HepG2 (cell line): ENCODE measurements at regions not wholly inside any gene's neighbourhood (a gene's known extent, or its start where the extent isn't known, plus 50 kb on each side); places are given as distances from the start of the nearest gene placed in this dataset.

Source experiments
- ATAC-seq: fragments of 200-7000 bp; cut with Tn5 transposase; 3 replicates; pipeline ENCODE4 v1.9.1; 2020; ENCODE audit warnings: mild to moderate bottlenecking, moderate library complexity
- BruUV-seq: library from RNA; stranded (reverse); fragments of 400-500 nt; replicated peaks from 2 replicates; lab custom pipeline; 2021; lab: Mats Ljungman, UMichigan
- CTCF ChIA-PET: fragments of 300-600 bp; formaldehyde crosslinking; extraction: SDS; loops from one replicate; lab custom pipeline; 2021; ENCODE audit warnings: low total read pairs, inconsistent platforms, low intra/inter-chr PET ratio; lab: Yijun Ruan, JAX
- POLR2A ChIA-PET: fragments of 350-600 bp; sonication (Branson Sonifier 250); formaldehyde crosslinking; loops from one replicate; lab custom pipeline; 2020; ENCODE audit warnings: antibody characterized with exemption, inconsistent platforms; lab: Yijun Ruan, JAX
- DNase-seq: peaks from one replicate; pipeline ENCODE4 v3.0.0-alpha.2; 2015; ENCODE audit warnings: low spot score
- FAIRE-seq: peaks from 3 replicates; lab custom pipeline; 2011; peaks lifted over from hg19 to GRCh38; lab: Jason Lieb, UNC
- H2AFZ ChIP-seq: one replicate; pipeline ENCODE4 v1.6.1; 2011; ENCODE audit warnings: low read length, inconsistent platforms
- H3K27ac ChIP-seq: fragments of 300-600 bp; 3 replicates; pipeline ENCODE4 v1.8.0; 2011; ENCODE audit warnings: mixed run types, mild to moderate bottlenecking, mixed read lengths, low read length, inconsistent platforms; ENCODE audit not compliant: insufficient read depth; ENCODE audit errors: extremely low read length
- H3K27me3 ChIP-seq, 2 experiments: fragments of 200-600 bp in 1 of 2; 2 replicates in 1 of 2; 3 replicates in 1 of 2; pipeline versions ENCODE4 v1.6.0 to v1.8.0; 2011; ENCODE audit warnings: low read length in 2 of 2, mild to moderate bottlenecking in 2 of 2, moderate library complexity in 2 of 2, inconsistent platforms in 1 of 2; ENCODE audit not compliant: insufficient read depth in 2 of 2, control insufficient read depth in 1 of 2
- H3K36me3 ChIP-seq, 2 experiments: fragments of 200-600 bp in 1 of 2; replicated peaks in 1 of 2; 2 replicates in 1 of 2; 3 replicates in 1 of 2; pipeline versions ENCODE4 v1.5.1 to v1.8.0; 2011; ENCODE audit warnings: low read length in 2 of 2, inconsistent platforms in 1 of 2; ENCODE audit not compliant: insufficient read depth in 2 of 2, control insufficient read depth in 1 of 2
- H3K4me1 ChIP-seq: 2 replicates; pipeline ENCODE4 v1.5.1; 2012; ENCODE audit warnings: low read length, inconsistent platforms; ENCODE audit not compliant: insufficient read depth
- H3K4me2 ChIP-seq: 2 replicates; pipeline ENCODE4 v1.6.0; 2011; ENCODE audit warnings: low read depth, low read length, inconsistent platforms
- H3K4me3 ChIP-seq, 3 experiments: fragments of 200-600 bp in 1 of 3; sonication (generic), shearing (Covaris generic) in 1 of 3; replicated peaks in 1 of 3; 2 replicates each; pipeline ENCODE4 v1.5.1; 2011 to 2016; ENCODE audit warnings: low read length in 3 of 3, inconsistent platforms in 2 of 3, low read depth in 2 of 3, mild to moderate bottlenecking in 2 of 3, control low read depth in 1 of 3, mixed read lengths in 1 of 3; ENCODE audit not compliant: insufficient read depth in 1 of 3
- H3K79me2 ChIP-seq: one replicate; pipeline ENCODE4 v1.6.1; 2011; ENCODE audit warnings: low read length, inconsistent platforms; ENCODE audit not compliant: insufficient read depth
- H3K9ac ChIP-seq: 2 replicates; pipeline ENCODE4 v1.6.0; 2011; ENCODE audit warnings: mild to moderate bottlenecking, low read depth, low read length, inconsistent platforms; ENCODE audit not compliant: insufficient read depth
- H3K9me3 ChIP-seq: 2 replicates; pipeline ENCODE4 v1.5.1; 2012; ENCODE audit warnings: mild to moderate bottlenecking, low read length
- H4K20me1 ChIP-seq: 2 replicates; pipeline ENCODE4 v1.6.0; 2011; ENCODE audit warnings: inconsistent platforms, mild to moderate bottlenecking, low read length, moderate library complexity; ENCODE audit not compliant: insufficient read depth
- PLRG1 ChIP-seq: fragments of 450-650 bp; conservative IDR thresholded peaks from 2 replicates; pipeline ENCODE4 v1.6.1; 2016
- TMF1 ChIP-seq: sonication (generic); formaldehyde crosslinking; IDR thresholded peaks from 2 replicates; pipeline ENCODE4 v1.8.1; 2022; ENCODE audit warnings: low read depth, missing genetic modification reagents
- ZBTB20 ChIP-seq: sonication (generic); formaldehyde crosslinking; IDR thresholded peaks from 2 replicates; pipeline ENCODE4 v1.8.1; 2023; ENCODE audit warnings: missing genetic modification reagents, low read depth, mild to moderate bottlenecking, borderline replicate concordance
- ZNF431 ChIP-seq: sonication (generic); formaldehyde crosslinking; IDR thresholded peaks from 2 replicates; pipeline ENCODE4 v1.9.0; 2022; ENCODE audit warnings: missing genetic modification reagents, low read depth, mild to moderate bottlenecking, borderline replicate concordance
- ZNF589 ChIP-seq: sonication (generic); formaldehyde crosslinking; conservative IDR thresholded peaks from 2 replicates; pipeline ENCODE4 v1.8.0; 2022; ENCODE audit warnings: mild to moderate bottlenecking, moderate library complexity, missing genetic modification reagents
- ZNF83 ChIP-seq: sonication (generic); formaldehyde crosslinking; IDR thresholded peaks from 2 replicates; pipeline ENCODE4 v1.4.0; 2020; ENCODE audit warnings: missing genetic modification reagents, mild to moderate bottlenecking, borderline replicate concordance
- WGBS: methylation state at CpG from one replicate; pipeline ENCODE4 v1.1.6; 2017; ENCODE audit warnings: low lambda C conversion rate; 5-methylcytosine and 5-hydroxymethylcytosine counted together
- in situ Hi-C: cut with HindIII; loops from 2 replicates; pipeline ENCODE4 v1.10.0; 2017; ENCODE audit warnings: low pct_unique_long_range_greater_than_20kb; ENCODE audit not compliant: extremely low pct_ligation_motif_present
- intact Hi-C: fragments of 100-400 bp; cut with micrococcal nuclease; formaldehyde crosslinking; loops from one replicate; pipeline ENCODE4 v1.10.0; 2022; ENCODE audit not compliant: unreplicated experiment
- TF ChIP-seq, protein P1 (sequence below): sonication (generic); formaldehyde crosslinking; IDR thresholded peaks from 2 replicates; pipeline ENCODE4 v1.4.0; 2020; ENCODE audit warnings: mild to moderate bottlenecking, missing genetic modification reagents, borderline replicate concordance
- TF ChIP-seq, protein P2 (sequence below): sonication (generic); formaldehyde crosslinking; IDR thresholded peaks from 2 replicates; pipeline ENCODE4 v1.4.0; 2020; ENCODE audit warnings: missing genetic modification reagents, borderline replicate concordance

DNA sequence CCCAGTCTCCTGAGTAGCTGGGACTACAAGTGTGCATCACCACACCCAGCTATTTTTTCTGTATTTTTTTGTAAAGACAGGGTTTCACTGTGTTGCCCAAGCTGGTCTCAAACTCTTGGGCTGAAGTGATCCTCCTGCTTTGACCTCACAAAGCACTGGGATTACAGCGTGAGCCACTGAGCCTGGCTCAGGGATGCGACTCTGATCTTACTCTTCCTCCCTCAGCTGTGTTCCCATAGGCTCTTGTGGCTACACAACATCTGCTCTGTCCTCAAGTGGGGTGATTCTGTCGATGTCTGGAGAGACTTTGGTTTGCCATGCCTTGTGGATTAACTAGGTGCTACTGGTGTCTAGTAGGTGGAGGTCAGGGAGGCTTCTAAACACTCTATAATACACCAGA, 127.0 kb upstream of the SERPIND1 start:
- H3K27ac ChIP-seq = no peak overlapping the region
- no peaks in the 10 kb centered on the region for H3K79me2 ChIP-seq
- ChIA-PET POLR2A (no interaction called here), CTCF (no interaction called here)
- H3K4me1 ChIP-seq = peaks cover 6% of the 10 kb centered on the region
- ATAC-seq (no peak), FAIRE-seq (no peak), DNase-seq (no peak)
- no peak overlapping the region for H3K4me2 ChIP-seq
- no peak overlapping the region for H2AFZ ChIP-seq
- no peak for TF ChIP-seq ZBTB20
- TF ChIP-seq, protein P1, sequence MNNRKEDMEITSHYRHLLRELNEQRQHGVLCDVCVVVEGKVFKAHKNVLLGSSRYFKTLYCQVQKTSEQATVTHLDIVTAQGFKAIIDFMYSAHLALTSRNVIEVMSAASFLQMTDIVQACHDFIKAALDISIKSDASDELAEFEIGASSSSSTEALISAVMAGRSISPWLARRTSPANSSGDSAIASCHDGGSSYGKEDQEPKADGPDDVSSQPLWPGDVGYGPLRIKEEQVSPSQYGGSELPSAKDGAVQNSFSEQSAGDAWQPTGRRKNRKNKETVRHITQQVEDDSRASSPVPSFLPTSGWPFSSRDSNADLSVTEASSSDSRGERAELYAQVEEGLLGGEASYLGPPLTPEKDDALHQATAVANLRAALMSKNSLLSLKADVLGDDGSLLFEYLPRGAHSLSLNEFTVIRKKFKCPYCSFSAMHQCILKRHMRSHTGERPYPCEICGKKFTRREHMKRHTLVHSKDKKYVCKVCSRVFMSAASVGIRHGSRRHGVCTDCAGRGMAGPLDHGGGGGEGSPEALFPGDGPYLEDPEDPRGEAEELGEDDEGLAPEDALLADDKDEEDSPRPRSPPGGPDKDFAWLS = no peak
- TF ChIP-seq ZNF83 (CRISPR knock-in tag) = no peak
- TF ChIP-seq ZNF431 (CRISPR knock-in tag) = no peak
- no peaks in the 10 kb centered on the region for H3K9me3 ChIP-seq
- BruUV-seq = no TSS peak
- H3K36me3 ChIP-seq = no peaks in the 10 kb centered on the region
- WGBS = 38% methylated on average over 3 of the region's 3 CpGs
- in situ Hi-C loops = no loop called here
- intact Hi-C loops = no loop called here
- H3K9ac ChIP-seq = no peak overlapping the region
- H4K20me1 ChIP-seq = no peaks in the 10 kb centered on the region
- no peak overlapping the region for H3K4me3 ChIP-seq
- H3K27me3 ChIP-seq = peaks cover 3% of the 10 kb centered on the region in 2 experiments; a peak in 2 of 5 replicates

DNA sequence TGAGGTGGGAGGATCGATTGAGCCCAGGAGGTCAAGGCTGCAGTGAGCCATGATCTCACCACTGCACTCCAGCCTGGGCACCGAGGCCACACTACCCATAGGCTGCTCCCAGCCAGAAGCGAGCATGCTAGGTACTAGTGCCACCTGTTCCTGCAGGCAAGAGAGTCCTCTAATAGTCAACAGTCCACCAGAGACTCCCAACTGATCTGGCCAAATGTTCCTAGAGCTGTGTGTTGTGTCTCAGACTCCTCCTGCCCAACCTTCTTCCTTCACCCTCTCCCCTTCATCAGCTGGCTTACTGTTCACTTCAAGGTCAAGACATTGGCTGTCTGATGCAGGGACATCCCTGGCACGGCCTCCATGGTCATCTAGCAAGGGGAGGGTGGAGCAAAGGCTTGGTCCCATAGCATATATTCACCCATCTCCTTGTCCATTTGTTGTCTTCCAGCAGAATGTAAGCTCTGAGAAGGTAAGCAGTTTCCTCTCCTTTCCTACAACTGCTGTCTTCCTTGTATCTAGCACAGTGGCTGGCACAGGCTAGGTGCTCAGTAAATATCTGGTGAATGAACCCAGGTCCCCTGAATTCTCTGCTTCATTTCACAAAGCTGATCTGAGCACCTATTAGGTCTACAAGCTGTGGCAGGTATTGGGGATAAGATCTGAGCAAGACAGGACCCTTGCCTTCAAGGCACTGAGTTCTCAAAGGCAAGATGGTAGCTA, 126.2 kb upstream of the SERPIND1 start:
- ChIA-PET POLR2A (interaction anchor here (0.6 kb wide), 1 partner anchor 26 kb away, joined by 3 read pairs; no protein-coding TSS in a partner anchor), CTCF (no interaction called here)
- Histone ChIP-seq H3K9ac (no peak overlapping the region), H3K79me2 (no peaks in the 10 kb centered on the region), H3K4me1 (peaks cover 6% of the 10 kb centered on the region), H3K27me3 (peaks cover 3% of the 10 kb centered on the region in 2 experiments; a peak in 2 of 5 replicates), H3K4me2 (no peak overlapping the region), H4K20me1 (no peaks in the 10 kb centered on the region), H3K36me3 (no peaks in the 10 kb centered on the region), H3K4me3 (no peak overlapping the region), H3K9me3 (no peaks in the 10 kb centered on the region), H2AFZ (no peak overlapping the region), H3K27ac (no peak overlapping the region)
- ATAC-seq = no peak
- TF ChIP-seq PLRG1 = no peak
- TF ChIP-seq, protein P2, sequence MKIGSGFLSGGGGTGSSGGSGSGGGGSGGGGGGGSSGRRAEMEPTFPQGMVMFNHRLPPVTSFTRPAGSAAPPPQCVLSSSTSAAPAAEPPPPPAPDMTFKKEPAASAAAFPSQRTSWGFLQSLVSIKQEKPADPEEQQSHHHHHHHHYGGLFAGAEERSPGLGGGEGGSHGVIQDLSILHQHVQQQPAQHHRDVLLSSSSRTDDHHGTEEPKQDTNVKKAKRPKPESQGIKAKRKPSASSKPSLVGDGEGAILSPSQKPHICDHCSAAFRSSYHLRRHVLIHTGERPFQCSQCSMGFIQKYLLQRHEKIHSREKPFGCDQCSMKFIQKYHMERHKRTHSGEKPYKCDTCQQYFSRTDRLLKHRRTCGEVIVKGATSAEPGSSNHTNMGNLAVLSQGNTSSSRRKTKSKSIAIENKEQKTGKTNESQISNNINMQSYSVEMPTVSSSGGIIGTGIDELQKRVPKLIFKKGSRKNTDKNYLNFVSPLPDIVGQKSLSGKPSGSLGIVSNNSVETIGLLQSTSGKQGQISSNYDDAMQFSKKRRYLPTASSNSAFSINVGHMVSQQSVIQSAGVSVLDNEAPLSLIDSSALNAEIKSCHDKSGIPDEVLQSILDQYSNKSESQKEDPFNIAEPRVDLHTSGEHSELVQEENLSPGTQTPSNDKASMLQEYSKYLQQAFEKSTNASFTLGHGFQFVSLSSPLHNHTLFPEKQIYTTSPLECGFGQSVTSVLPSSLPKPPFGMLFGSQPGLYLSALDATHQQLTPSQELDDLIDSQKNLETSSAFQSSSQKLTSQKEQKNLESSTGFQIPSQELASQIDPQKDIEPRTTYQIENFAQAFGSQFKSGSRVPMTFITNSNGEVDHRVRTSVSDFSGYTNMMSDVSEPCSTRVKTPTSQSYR (CRISPR knock-in tag) = no peak
- no peak for TF ChIP-seq ZNF589
- no peak for TF ChIP-seq TMF1 (CRISPR knock-in tag)
- in situ Hi-C loops (no loop called here), intact Hi-C loops (no loop called here)
- no TSS peak for BruUV-seq
- no peak for FAIRE-seq
- no peak for DNase-seq
- 54% methylated on average over 2 of the region's 4 CpGs for WGBS
